Astrocyte (in vitro differentiated cells and primary cell): ENCODE measurements at regions not wholly inside any gene's neighbourhood (a gene's known extent, or its start where the extent isn't known, plus 50 kb on each side); places are given as distances from the start of the nearest gene placed in this dataset.

Experiments
- DNase-seq: peaks from one replicate; pipeline ENCODE4 v3.0.0-alpha.2; 2010; ENCODE audit warnings: low read depth
- FAIRE-seq: peaks from 2 replicates; lab custom pipeline; 2011; peaks lifted over from hg19 to GRCh38; lab: Jason Lieb, UNC
- H2AFZ ChIP-seq: 2 replicates; pipeline ENCODE4 v1.6.0; 2012; ENCODE audit warnings: low read depth, low read length, inconsistent platforms
- H3K27ac ChIP-seq: 2 replicates; pipeline ENCODE4 v1.5.1; 2011; ENCODE audit warnings: low read depth, low read length, inconsistent platforms
- H3K27me3 ChIP-seq: 2 replicates; pipeline ENCODE4 v1.6.0; 2011; ENCODE audit warnings: low read length, inconsistent platforms; ENCODE audit not compliant: insufficient read depth
- H3K36me3 ChIP-seq: 2 replicates; pipeline ENCODE4 v1.5.1; 2011; ENCODE audit warnings: low read length, inconsistent platforms; ENCODE audit not compliant: insufficient read depth
- H3K4me1 ChIP-seq: 2 replicates; pipeline ENCODE4 v1.5.1; 2011; ENCODE audit warnings: low read length, inconsistent platforms; ENCODE audit not compliant: insufficient read depth
- H3K4me2 ChIP-seq: 2 replicates; pipeline ENCODE4 v1.6.0; 2012; ENCODE audit warnings: low read length, inconsistent platforms
- H3K4me3 ChIP-seq: 2 replicates; pipeline ENCODE4 v1.5.1; 2011; ENCODE audit warnings: low read depth, mild to moderate bottlenecking, low read length, inconsistent platforms; ENCODE audit not compliant: insufficient read depth
- H3K79me2 ChIP-seq: 2 replicates; pipeline ENCODE4 v1.6.0; 2012; ENCODE audit warnings: mild to moderate bottlenecking, low read length, inconsistent platforms; ENCODE audit not compliant: insufficient read depth
- H3K9ac ChIP-seq: 2 replicates; pipeline ENCODE4 v1.6.0; 2012; ENCODE audit warnings: mild to moderate bottlenecking, low read length, inconsistent platforms
- H3K9me3 ChIP-seq: 2 replicates; pipeline ENCODE4 v1.5.1; 2012; ENCODE audit warnings: low read depth, mild to moderate bottlenecking, low read length, inconsistent platforms; ENCODE audit not compliant: insufficient read depth
- H4K20me1 ChIP-seq: 2 replicates; pipeline ENCODE4 v1.6.0; 2012; ENCODE audit warnings: low read length, inconsistent platforms; ENCODE audit not compliant: insufficient read depth
- H3K27ac Mint-ChIP-seq: one replicate; pipeline ENCODE4 v1.8.0; 2021; ENCODE audit warnings: mild to moderate bottlenecking, mixed read lengths; ENCODE audit not compliant: unreplicated experiment
- H3K27me3 Mint-ChIP-seq: one replicate; pipeline ENCODE4 v1.8.0; 2021; ENCODE audit warnings: low read depth, mixed read lengths; ENCODE audit not compliant: unreplicated experiment
- H3K36me3 Mint-ChIP-seq: one replicate; pipeline ENCODE4 v1.8.0; 2021; ENCODE audit warnings: low read depth, mixed read lengths; ENCODE audit not compliant: unreplicated experiment
- H3K4me1 Mint-ChIP-seq: one replicate; pipeline ENCODE4 v1.8.0; 2021; ENCODE audit warnings: low read depth, mixed read lengths; ENCODE audit not compliant: unreplicated experiment
- H3K4me3 Mint-ChIP-seq: one replicate; pipeline ENCODE4 v1.8.0; 2021; ENCODE audit warnings: mild to moderate bottlenecking, moderate library complexity, mixed read lengths; ENCODE audit not compliant: unreplicated experiment
- H3K9me3 Mint-ChIP-seq: one replicate; pipeline ENCODE4 v1.8.0; 2021; ENCODE audit warnings: mild to moderate bottlenecking, mixed read lengths; ENCODE audit not compliant: unreplicated experiment
- CTCF ChIP-seq: IDR thresholded peaks from 2 replicates; pipeline ENCODE4 v1.5.1; 2011; ENCODE audit warnings: low read depth, mild to moderate bottlenecking, inconsistent platforms, low read length, moderate library complexity; ENCODE audit not compliant: insufficient read depth
- EZH2 ChIP-seq: IDR thresholded peaks from 2 replicates; pipeline ENCODE4 v1.6.1; 2012; ENCODE audit warnings: mild to moderate bottlenecking, low read length, inconsistent platforms; ENCODE audit not compliant: insufficient read depth

- no peaks in the 10 kb centered on the region for H4K20me1 ChIP-seq
- no peaks in the 10 kb centered on the region for H3K27me3 ChIP-seq
- H3K27ac ChIP-seq = no peak overlapping the region
- no peak overlapping the region for H3K4me3 Mint-ChIP-seq
- no peak for FAIRE-seq
- H3K4me1 ChIP-seq = no peaks in the 10 kb centered on the region
- H3K36me3 Mint-ChIP-seq = no peaks in the 10 kb centered on the region
- no peaks in the 10 kb centered on the region for H3K9me3 Mint-ChIP-seq
- H3K4me1 Mint-ChIP-seq = peaks cover 17% of the 10 kb centered on the region
- TF ChIP-seq EZH2 (no peak), CTCF (no peak)
- no peak overlapping the region for H3K9ac ChIP-seq
- no peak overlapping the region for H3K4me3 ChIP-seq
- DNase-seq = no peak
- H3K9me3 ChIP-seq = no peaks in the 10 kb centered on the region
- no peaks in the 10 kb centered on the region for H3K79me2 ChIP-seq
- H3K4me2 ChIP-seq = no peak overlapping the region
- no peak overlapping the region for H3K27ac Mint-ChIP-seq
- no peaks in the 10 kb centered on the region for H3K36me3 ChIP-seq
- H2AFZ ChIP-seq = no peak overlapping the region
- H3K27me3 Mint-ChIP-seq = peaks cover 10% of the 10 kb centered on the region
Measured at GRCh38 chr6:169317441-169318202, 64.0 kb upstream of the THBS2 start.

- Histone ChIP-seq H3K4me1 (no peaks in the 10 kb centered on the region), H3K9ac (no peak overlapping the region), H3K27me3 (no peaks in the 10 kb centered on the region), H2AFZ (no peak overlapping the region), H3K27ac (no peak overlapping the region), H3K4me3 (no peak overlapping the region), H3K4me2 (no peak overlapping the region), H3K36me3 (no peaks in the 10 kb centered on the region), H3K79me2 (no peaks in the 10 kb centered on the region), H4K20me1 (no peaks in the 10 kb centered on the region), H3K9me3 (no peaks in the 10 kb centered on the region)
- Mint-ChIP-seq H3K27me3 (peaks cover 5% of the 10 kb centered on the region), H3K27ac (no peak overlapping the region), H3K36me3 (no peaks in the 10 kb centered on the region), H3K4me3 (no peak overlapping the region), H3K4me1 (peaks cover 17% of the 10 kb centered on the region), H3K9me3 (no peaks in the 10 kb centered on the region)
- peak; percentile 11 for DNase-seq
- peak; percentile 5 for FAIRE-seq
- no peak for TF ChIP-seq EZH2
- no peak for TF ChIP-seq CTCF
Measured at GRCh38 chr6:169316651-169317050, 63.0 kb upstream of the THBS2 start.
